Panc1 (cell line): ENCODE measurements at regions not wholly inside any gene's neighbourhood (a gene's known extent, or its start where the extent isn't known, plus 50 kb on each side); places are given as distances from the start of the nearest gene placed in this dataset.

Experiments
- ATAC-seq: fragments of 200-7000 bp; cut with Tn5 transposase; 2 replicates; pipeline ENCODE4 v1.9.1; 2020; ENCODE audit warnings: mild to moderate bottlenecking, moderate library complexity
- BruUV-seq: library from RNA; stranded (reverse); fragments of 400-500 nt; replicated peaks from 2 replicates; lab custom pipeline; 2021; lab: Mats Ljungman, UMichigan
- CTCF ChIA-PET: fragments of 300-600 bp; sonication (Branson Sonifier 250); formaldehyde crosslinking; loops from one replicate; lab custom pipeline; 2022; ENCODE audit warnings: antibody characterized with exemption; lab: Charles Lee
- POLR2A ChIA-PET: fragments of 300-600 bp; sonication (Branson Sonifier 250); formaldehyde crosslinking; loops from one replicate; lab custom pipeline; 2022; ENCODE audit warnings: antibody characterized with exemption; lab: Charles Lee
- DNase-seq: peaks from one replicate; pipeline ENCODE4 v3.0.0-alpha.2; 2010; ENCODE audit warnings: low read depth, low spot score
- H3K27ac ChIP-seq: 2 replicates; pipeline ENCODE4 v1.5.1; 2011; ENCODE audit warnings: mild to moderate bottlenecking, low read length, inconsistent platforms
- H3K27me3 ChIP-seq: fragments of 200-500 bp; sonication (Bioruptor generic); 2 replicates; pipeline ENCODE4 v1.6.0; 2014; ENCODE audit warnings: low read length, inconsistent platforms; ENCODE audit not compliant: control insufficient read depth, insufficient read depth
- H3K36me3 ChIP-seq: fragments of 200-500 bp; sonication (Bioruptor generic); 2 replicates; pipeline ENCODE4 v1.5.1; 2014; ENCODE audit warnings: inconsistent platforms, mild to moderate bottlenecking, low read length, moderate library complexity; ENCODE audit not compliant: control insufficient read depth, insufficient read depth
- H3K4me1 ChIP-seq: 2 replicates; pipeline ENCODE4 v1.5.1; 2011; ENCODE audit warnings: inconsistent platforms, mild to moderate bottlenecking, low read length, moderate library complexity; ENCODE audit not compliant: control insufficient read depth, insufficient read depth
- H3K4me3 ChIP-seq, 2 experiments: 2 replicates each; pipeline ENCODE4 v1.5.1; 2011 to 2012; ENCODE audit warnings: low read depth in 2 of 2, low read length in 2 of 2, mild to moderate bottlenecking in 2 of 2, inconsistent platforms in 1 of 2, moderate library complexity in 1 of 2
- H3K9me3 ChIP-seq: fragments of 200-500 bp; sonication (Bioruptor generic); 2 replicates; pipeline ENCODE4 v1.5.1; 2014; ENCODE audit warnings: low read depth, mild to moderate bottlenecking, inconsistent platforms, low read length, moderate library complexity; ENCODE audit not compliant: control insufficient read depth, insufficient read depth
- POLR2AphosphoS5 ChIP-seq: IDR thresholded peaks from 2 replicates; pipeline ENCODE4 v1.6.1; 2012; ENCODE audit warnings: mild to moderate bottlenecking, low read depth, low read length, moderate library complexity
- REST ChIP-seq, 2 experiments: IDR thresholded peaks; 2 replicates each; pipeline ENCODE4 v1.6.1; 2011 to 2012; ENCODE audit warnings: low read depth in 2 of 2, control low read depth in 1 of 2, low read length in 1 of 2, mild to moderate bottlenecking in 1 of 2, moderate library complexity in 1 of 2; ENCODE audit not compliant: insufficient read depth in 1 of 2
- SIN3A ChIP-seq: IDR thresholded peaks from 2 replicates; pipeline ENCODE4 v1.6.1; 2012; ENCODE audit warnings: low read depth, mild to moderate bottlenecking, low read length, moderate library complexity, borderline replicate concordance; ENCODE audit not compliant: insufficient read depth
- TCF7L2 ChIP-seq: IDR thresholded peaks from 2 replicates; pipeline ENCODE4 v1.6.1; 2011; ENCODE audit warnings: mild to moderate bottlenecking, low read depth, low read length, inconsistent platforms
- in situ Hi-C: cut with HindIII; loops from 2 replicates; pipeline ENCODE4 v1.10.0; 2016; ENCODE audit warnings: low sequenced_read_pairs, low pct_unique_long_range_greater_than_20kb
- intact Hi-C: fragments of 100-400 bp; cut with micrococcal nuclease; formaldehyde crosslinking; loops from one replicate; pipeline ENCODE4 v1.10.0; 2022; ENCODE audit not compliant: unreplicated experiment
- TF ChIP-seq, protein P1 (sequence below): fragments of 450-650 bp; IDR thresholded peaks from 2 replicates; pipeline ENCODE4 v1.5.1; 2017; ENCODE audit warnings: mild to moderate bottlenecking

- H3K36me3 ChIP-seq: no peaks in the 10 kb centered on the region
These were observed 113.2 kb downstream of the HERPUD2 start for GRCh38 chr7:35581605-35582210.

GRCh38 chr7:35576031-35576573 lies 118.8 kb downstream of the HERPUD2 start:
- Histone ChIP-seq H3K36me3 (no peaks in the 10 kb centered on the region), H3K27me3 (peaks cover 5% of the 10 kb centered on the region; the same call in 1 of the 2 replicates), H3K4me1 (no peaks in the 10 kb centered on the region), H3K27ac (no peak overlapping the region), H3K4me3 (no peak overlapping the region), H3K9me3 (no peaks in the 10 kb centered on the region)
- no TSS peak for BruUV-seq
- no peak for ATAC-seq
- DNase-seq: no peak
- TF ChIP-seq TCF7L2 (no peak), POLR2AphosphoS5 (no peak), REST (IDR thresholded peaks at IDR 0.05; ENCODE audit: insufficient read depth in 1 of 2, low read depth in 2 of 2, low read length in 1 of 2) (no peak), SIN3A (no peak)
- TF ChIP-seq, protein P1, sequence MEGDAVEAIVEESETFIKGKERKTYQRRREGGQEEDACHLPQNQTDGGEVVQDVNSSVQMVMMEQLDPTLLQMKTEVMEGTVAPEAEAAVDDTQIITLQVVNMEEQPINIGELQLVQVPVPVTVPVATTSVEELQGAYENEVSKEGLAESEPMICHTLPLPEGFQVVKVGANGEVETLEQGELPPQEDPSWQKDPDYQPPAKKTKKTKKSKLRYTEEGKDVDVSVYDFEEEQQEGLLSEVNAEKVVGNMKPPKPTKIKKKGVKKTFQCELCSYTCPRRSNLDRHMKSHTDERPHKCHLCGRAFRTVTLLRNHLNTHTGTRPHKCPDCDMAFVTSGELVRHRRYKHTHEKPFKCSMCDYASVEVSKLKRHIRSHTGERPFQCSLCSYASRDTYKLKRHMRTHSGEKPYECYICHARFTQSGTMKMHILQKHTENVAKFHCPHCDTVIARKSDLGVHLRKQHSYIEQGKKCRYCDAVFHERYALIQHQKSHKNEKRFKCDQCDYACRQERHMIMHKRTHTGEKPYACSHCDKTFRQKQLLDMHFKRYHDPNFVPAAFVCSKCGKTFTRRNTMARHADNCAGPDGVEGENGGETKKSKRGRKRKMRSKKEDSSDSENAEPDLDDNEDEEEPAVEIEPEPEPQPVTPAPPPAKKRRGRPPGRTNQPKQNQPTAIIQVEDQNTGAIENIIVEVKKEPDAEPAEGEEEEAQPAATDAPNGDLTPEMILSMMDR: no peak
- intact Hi-C loops: no loop called here
- ChIA-PET CTCF (no interaction called here), POLR2A (no interaction called here)
- in situ Hi-C loops: no loop called here

More at GRCh38 chr7:35581605-35582210, 113.2 kb downstream of the HERPUD2 start:
- Histone ChIP-seq H3K9me3 (no peaks in the 10 kb centered on the region), H3K27me3 (peaks cover under 1% of the 10 kb centered on the region), H3K27ac (no peak overlapping the region), H3K4me1 (no peaks in the 10 kb centered on the region), H3K4me3 (no peak overlapping the region)
- TF ChIP-seq TCF7L2 (no peak), SIN3A (no peak), REST (IDR thresholded peaks at IDR 0.05; ENCODE audit: insufficient read depth in 1 of 2, low read depth in 2 of 2, low read length in 1 of 2) (no peak), POLR2AphosphoS5 (no peak)
- TF ChIP-seq, protein P1: no peak
- CTCF ChIA-PET: no interaction called here
- intact Hi-C loops: no loop called here
- ATAC-seq (no peak), DNase-seq (no peak)
- in situ Hi-C loops: no loop called here
- POLR2A ChIA-PET: no interaction called here
- BruUV-seq: no TSS peak
